H1 (cell line): ENCODE measurements at regions not wholly inside any gene's neighbourhood (a gene's known extent, or its start where the extent isn't known, plus 50 kb on each side); places are given as distances from the start of the nearest gene placed in this dataset.

Experiments used
- JUN ChIP-seq: IDR thresholded peaks from 2 replicates; pipeline ENCODE4 v1.6.1; 2011; ENCODE audit warnings: low read depth, mild to moderate bottlenecking, improper control_type of control experiment, low read length
- JUND ChIP-seq: IDR thresholded peaks from 2 replicates; pipeline ENCODE4 v1.6.1; 2011; ENCODE audit warnings: mild to moderate bottlenecking, improper control_type of control experiment, low read length
- MAFK ChIP-seq: IDR thresholded peaks from 2 replicates; pipeline ENCODE4 v1.6.1; 2012; ENCODE audit warnings: low read depth, mild to moderate bottlenecking, improper control_type of control experiment, low read length
- TBP ChIP-seq: IDR thresholded peaks from 2 replicates; pipeline ENCODE4 v1.6.1; 2011; ENCODE audit warnings: low read depth, low read length, improper control_type of control experiment

- no peak for TF ChIP-seq MAFK
- TF ChIP-seq TBP, result no peak
- TF ChIP-seq JUND, result no peak
- TF ChIP-seq JUN, result no peak
Measured at GRCh38 chr21:20667931-20668330, 330.3 kb upstream of the NCAM2 start (continued).
